ENCODE measurements at regions not wholly inside any gene's neighbourhood (a gene's known extent, or its start where the extent isn't known, plus 50 kb on each side); places are given as distances from the start of the nearest gene placed in this dataset.
"Not testable (repeated sequence)": the region's sequence is repeated elsewhere in the genome, so short reads cannot be mapped to it uniquely, and the experiment has no call there.

GRCh38 chr3:154973851-154974250 lies 106.3 kb upstream of the MME start:
- DNase-seq = no peak

- no peak for DNase-seq
Observed at GRCh38 chr3:154972951-154973350, 107.2 kb upstream of the MME start.

GRCh38 chr3:154971771-154972326 lies 108.3 kb upstream of the MME start:
- no peak for DNase-seq

- DNase-seq = no peak
Observed at GRCh38 chr3:154971341-154971740, 108.8 kb upstream of the MME start.

GRCh38 chr3:154970797-154971196 lies 109.3 kb upstream of the MME start:
- DNase-seq = no peak

- no peak for DNase-seq
Observed at GRCh38 chr3:154969366-154969765, 110.8 kb upstream of the MME start.

DNA sequence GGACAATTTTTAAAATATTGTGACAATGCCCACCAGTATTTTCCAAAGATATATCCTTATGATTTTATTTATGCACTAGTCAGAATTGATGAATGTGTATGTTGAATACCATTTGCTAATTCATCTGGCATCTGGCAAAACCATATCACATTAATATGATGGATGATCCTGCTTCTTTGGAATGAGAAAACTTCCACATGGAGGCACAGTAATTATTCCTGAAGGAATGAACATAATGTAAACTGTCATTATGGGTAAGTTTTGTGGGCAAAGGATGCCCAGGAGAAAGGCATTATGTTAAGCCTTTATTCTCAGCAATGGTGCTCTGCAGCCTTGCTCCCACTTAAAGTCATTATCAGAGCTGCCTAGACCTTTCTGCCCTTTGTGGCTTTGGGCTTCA lies 113.0 kb upstream of the MME start:
- DNase-seq = no peak

- no peak for DNase-seq
Observed at GRCh38 chr3:154956815-154957214, 123.3 kb upstream of the MME start.

GRCh38 chr3:154955907-154956533 lies 124.1 kb upstream of the MME start:
- DNase-seq = no peak

- DNase-seq = no peak
Observed at GRCh38 chr3:154954757-154955156, 125.4 kb upstream of the MME start.

- DNase-seq = no peak
Observed at GRCh38 chr3:154953538-154953937, 126.6 kb upstream of the MME start.

DNA sequence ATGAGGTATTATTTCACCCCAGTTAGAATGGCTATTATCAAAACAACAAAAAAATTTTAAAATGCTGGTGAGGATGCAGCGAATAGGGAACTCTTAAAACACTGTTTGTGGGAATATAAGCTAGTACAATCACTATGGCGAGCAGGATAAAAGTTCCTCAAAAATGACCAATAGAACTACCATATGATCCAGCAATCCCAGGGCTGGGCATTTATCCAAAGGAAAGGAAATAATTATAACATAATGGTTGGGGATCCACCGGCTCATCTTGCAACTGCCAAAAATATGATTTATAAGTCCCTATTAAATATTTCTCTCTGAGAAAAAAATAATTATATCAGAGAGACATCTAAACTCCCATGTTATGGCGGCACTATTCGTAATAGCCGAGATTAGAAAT lies 127.6 kb upstream of the MME start:
- DNase-seq = no peak

DNA sequence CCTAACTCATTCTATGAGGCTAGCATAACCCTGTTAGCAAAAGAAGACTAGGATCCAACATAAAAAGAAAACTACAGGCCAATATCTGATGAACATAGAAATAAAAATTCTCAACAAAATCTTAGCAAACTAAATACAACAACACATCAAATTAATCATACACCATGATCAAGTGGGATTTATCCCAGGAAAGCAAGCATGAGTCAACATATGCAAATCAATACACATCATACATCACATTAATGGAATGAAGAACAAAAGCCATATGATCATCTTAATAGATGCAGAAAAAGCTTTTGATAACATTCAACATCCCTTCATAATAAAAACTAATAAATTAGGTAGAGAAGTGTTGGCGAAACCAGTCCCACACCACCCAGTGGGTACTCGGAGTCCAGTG lies 136.1 kb upstream of the MME start:
- no peak for DNase-seq

GRCh38 chr3:154942827-154943226 lies 137.3 kb upstream of the MME start:
- DNase-seq = no peak

- no peak for DNase-seq
Observed at GRCh38 chr3:154936196-154936595, 143.9 kb upstream of the MME start.

DNA sequence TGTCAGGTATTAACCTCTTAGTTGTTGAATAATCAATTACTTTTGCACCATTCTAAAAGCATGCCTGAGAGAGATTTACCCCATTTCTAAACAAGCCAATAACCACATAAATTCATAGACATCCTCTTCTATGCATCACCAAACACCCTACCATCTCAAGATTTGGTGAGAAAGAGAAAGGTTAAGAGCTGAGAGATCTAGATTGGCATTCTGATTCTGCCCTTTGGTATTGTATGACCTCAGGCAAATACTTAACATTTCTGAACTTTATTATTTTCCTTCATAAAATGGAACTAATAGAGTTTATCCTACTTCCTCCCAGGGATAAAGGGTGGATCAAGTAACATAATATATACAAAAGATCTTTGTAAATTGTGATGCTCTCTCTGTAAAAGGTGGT lies 146.5 kb upstream of the MME start:
- no peak for DNase-seq

DNA sequence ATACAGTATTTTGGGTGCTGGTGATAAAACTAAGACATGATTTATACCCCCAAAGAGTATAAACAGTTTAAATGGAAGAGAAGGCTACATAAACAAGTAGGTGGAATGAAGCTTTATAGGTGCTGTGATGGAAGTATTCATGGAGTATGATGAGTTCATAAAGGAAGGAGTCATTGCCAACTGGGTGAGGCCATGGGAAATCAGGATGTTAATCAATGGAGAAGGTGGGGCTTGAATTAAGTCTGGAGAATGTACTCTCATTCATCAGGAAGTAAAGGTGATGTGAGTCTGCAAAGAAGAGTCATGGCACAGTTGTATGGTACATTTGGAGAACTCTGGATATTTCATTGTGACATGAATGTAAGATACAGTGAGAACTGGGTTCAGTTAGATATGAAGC lies 147.5 kb upstream of the MME start:
- no peak for DNase-seq

DNA sequence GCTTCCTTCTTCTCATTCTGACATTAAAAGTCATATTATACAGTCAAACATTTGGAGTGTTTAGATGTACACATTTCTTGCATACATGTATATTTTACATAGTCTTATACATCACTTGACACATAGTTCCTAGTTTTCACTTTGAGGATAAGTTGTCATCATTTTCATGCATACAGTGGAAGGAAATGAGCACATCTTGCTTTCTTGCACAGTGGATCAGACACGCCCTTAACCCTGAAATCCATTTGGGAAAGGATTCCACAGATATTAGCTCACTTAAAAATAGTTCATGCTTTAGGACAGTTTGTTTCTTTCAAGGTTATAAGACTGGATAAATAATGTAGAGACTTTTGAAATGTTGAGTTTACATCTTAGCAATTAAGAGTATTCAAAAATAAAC lies 148.6 kb upstream of the MME start:
- DNase-seq = no peak

- DNase-seq = no peak
Observed at GRCh38 chr3:154926721-154927120, 153.4 kb upstream of the MME start.

GRCh38 chr3:154921351-154921750 lies 158.8 kb upstream of the MME start:
- no peak for DNase-seq

- no peak for DNase-seq
Observed at GRCh38 chr3:154919226-154919625, 160.9 kb upstream of the MME start.

DNA sequence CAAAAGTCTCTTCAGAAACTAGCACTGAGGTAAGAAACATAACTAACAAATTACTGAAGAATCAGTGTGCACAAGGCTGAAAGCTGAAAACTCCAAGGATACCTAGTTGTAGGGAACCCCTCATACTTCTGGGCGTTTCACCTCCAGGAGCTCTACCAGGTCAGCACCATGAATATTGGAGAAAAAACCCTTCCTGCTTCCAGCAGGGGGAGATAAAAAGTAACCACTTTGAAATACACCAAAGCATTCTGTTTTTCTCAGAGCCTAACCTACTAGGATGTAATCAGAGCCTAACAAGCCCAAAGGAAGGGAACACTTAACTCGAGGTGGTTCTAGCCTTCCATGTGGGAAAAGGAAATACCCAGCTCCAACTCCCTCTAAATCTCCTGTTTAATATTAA lies 175.8 kb upstream of the MME start:
- no peak for DNase-seq

GRCh38 chr3:154902495-154902894 lies 177.6 kb upstream of the MME start:
- not testable (repeated sequence) for DNase-seq

GRCh38 chr3:154901278-154901677 lies 178.8 kb upstream of the MME start:
- no peak for DNase-seq

GRCh38 chr3:154900816-154901215 lies 179.3 kb upstream of the MME start:
- DNase-seq = no peak

Data from stimulated activated CD4-positive, alpha-beta T cell treated with anti-CD3 and anti-CD28 coated beads, Interleukin-15, amount 100 ng/mL, for 24 hours (primary cell).